22Rv1 (cell line): ENCODE measurements at regions not wholly inside any gene's neighbourhood (a gene's known extent, or its start where the extent isn't known, plus 50 kb on each side); places are given as distances from the start of the nearest gene placed in this dataset.

ENCODE experiments used
- ZFX ChIP-seq: fragments of 450-650 bp; IDR thresholded peaks from 2 replicates; pipeline ENCODE4 v1.6.1; 2017; ENCODE audit warnings: antibody characterized with exemption, borderline replicate concordance
- TF ChIP-seq, protein P1 (sequence below): fragments of 450-650 bp; IDR thresholded peaks from 2 replicates; pipeline ENCODE4 v1.5.1; 2017; ENCODE audit warnings: mild to moderate bottlenecking

DNA sequence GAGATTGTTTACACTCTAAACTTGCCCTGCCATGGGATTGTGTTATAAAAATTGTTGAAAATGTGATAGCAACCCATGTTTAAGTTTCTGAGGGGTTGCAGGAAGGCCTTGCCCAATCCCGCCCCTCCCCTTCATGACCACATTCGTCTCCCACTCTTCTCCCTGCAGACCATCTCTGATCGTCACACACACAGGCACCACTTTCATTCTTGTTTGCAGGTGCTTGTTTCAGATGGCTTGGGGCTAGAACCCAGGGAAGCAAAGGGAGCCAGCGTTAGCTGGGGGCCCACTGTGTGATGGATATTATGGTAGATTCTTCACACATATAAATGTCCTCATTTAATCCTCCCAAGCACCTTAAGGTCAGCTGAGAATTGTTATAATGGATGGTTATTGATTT, 286.7 kb upstream of the HABP2 start:
- TF ChIP-seq, protein P1, sequence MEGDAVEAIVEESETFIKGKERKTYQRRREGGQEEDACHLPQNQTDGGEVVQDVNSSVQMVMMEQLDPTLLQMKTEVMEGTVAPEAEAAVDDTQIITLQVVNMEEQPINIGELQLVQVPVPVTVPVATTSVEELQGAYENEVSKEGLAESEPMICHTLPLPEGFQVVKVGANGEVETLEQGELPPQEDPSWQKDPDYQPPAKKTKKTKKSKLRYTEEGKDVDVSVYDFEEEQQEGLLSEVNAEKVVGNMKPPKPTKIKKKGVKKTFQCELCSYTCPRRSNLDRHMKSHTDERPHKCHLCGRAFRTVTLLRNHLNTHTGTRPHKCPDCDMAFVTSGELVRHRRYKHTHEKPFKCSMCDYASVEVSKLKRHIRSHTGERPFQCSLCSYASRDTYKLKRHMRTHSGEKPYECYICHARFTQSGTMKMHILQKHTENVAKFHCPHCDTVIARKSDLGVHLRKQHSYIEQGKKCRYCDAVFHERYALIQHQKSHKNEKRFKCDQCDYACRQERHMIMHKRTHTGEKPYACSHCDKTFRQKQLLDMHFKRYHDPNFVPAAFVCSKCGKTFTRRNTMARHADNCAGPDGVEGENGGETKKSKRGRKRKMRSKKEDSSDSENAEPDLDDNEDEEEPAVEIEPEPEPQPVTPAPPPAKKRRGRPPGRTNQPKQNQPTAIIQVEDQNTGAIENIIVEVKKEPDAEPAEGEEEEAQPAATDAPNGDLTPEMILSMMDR = no peak
- no peak for TF ChIP-seq ZFX
